Fibroblast of peridontal ligament (primary cell): ENCODE measurements at regions not wholly inside any gene's neighbourhood (a gene's known extent, or its start where the extent isn't known, plus 50 kb on each side); places are given as distances from the start of the nearest gene placed in this dataset.
A peak's percentile ranks its signal among the peaks of the same experiment; 100 is the strongest.

Experiments used
- DNase-seq: peaks from one replicate; pipeline ENCODE4 v3.0.0-alpha.2; 2010; ENCODE audit errors: extremely low read depth

DNA sequence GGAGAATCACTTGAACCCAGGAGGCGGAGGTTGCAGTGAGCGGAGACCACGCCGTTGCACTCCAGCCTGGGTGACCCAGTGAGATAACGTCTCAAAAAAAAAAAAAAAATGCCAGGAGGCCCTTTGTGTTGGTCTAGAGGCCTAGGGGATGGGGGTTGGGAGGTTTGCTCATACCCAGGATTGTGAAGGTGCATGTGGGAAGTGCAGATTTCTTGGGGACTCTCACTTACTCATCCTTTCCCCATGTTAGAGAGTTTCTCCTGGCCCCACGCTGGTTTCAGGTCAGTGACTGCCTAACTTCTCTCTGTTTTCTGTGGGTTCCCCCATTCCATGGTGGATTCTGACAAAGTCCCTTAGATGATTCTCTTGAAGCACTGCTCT, 471.5 kb upstream of the CNTNAP2 start:
- no peak for DNase-seq

- peak; percentile 9 for DNase-seq
These were observed 472.0 kb upstream of the CNTNAP2 start for GRCh38 chr7:145644426-145645134.

DNA sequence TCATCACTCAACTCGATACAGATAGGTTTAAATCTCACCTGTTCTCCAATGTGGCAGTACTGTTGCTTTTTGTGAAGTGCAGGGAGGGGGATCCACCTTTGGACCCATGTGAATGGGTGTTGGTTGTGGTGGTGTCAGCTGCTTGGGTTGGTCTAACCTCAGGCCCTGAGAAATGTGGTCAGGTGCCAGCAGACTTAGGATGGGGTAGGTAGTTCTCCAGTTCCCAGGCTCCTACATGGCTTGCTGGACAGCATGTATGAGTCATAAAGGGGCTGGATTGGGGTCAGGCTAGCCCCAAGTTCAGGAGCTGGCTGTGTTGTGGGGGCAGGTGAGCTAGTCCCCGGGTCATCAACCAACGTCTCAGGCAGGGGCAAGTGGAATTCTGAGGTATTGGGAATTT, 472.6 kb upstream of the CNTNAP2 start:
- no peak for DNase-seq

GRCh38 chr7:145633513-145633912, 483.1 kb upstream of the CNTNAP2 start:
- no peak for DNase-seq

- DNase-seq, result peak; percentile 56
These were observed 492.0 kb upstream of the CNTNAP2 start for GRCh38 chr7:145624618-145625017.

DNA sequence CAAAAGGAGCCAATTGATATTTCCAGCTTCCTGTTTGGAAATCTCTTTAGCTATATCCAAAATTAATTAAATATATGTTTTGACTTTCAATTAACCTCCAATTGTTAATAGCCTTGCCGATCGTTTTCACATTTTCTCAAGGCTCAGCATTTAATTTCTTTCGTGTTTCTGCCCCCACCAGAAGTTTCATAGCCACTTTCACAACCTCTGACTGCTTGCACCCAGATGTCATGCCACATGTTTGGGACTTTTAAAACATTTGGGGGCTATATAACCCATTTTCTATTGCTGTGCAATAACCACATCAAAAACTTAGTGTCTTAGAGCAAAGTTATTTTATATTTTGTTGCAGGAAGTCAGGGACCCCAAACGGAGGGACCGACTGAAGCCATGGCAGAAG, 510.6 kb upstream of the CNTNAP2 start:
- DNase-seq, result no peak

DNA sequence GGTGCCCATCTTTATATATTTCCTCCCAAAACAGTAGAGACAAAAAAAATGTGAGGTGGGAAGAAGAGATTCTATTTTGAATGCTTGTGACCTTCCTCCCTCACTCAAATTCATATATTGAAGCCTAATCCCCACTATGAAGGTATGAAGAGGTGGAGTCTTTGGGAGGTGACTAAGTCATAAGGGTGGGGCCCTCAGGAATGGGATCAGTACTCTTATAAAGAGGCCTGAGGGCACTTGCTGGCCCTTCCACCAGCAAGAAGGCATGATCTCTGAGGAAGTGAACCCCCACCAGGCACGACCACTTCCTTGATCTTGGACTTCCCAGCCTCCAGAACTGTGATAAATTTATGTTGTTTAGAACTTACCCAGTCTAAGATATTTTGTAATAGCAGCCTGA, 517.2 kb upstream of the CNTNAP2 start:
- DNase-seq, result no peak

GRCh38 chr7:145584401-145584800, 532.2 kb upstream of the CNTNAP2 start:
- DNase-seq, result peak; percentile 3

DNA sequence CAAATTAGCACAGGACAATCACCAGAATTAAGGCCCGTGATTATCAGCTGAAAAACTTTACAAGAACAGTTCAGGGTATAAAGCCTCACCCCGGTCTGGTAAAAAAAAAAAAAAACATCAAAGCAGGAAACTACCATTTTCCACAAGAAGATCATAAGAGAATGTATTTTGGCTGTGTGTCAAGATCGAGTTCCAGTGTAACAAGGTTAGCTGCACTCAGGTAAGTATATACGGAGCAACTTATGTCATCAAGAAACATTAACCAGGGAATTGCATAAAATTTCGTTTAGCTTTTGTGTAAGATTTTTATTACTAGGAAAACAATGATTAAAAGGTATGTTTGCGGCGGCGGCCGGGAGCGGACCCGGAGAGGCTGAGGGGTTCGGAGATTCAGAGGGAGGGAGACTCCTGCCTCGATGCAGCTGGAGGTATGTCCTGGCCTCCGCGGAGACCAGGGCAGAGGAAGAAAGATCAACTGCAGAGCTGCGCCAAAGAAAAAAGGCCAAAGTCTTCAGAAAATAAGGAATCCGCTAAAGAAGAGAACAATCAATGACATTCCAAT, 533.8 kb upstream of the CNTNAP2 start:
- no peak for DNase-seq

DNA sequence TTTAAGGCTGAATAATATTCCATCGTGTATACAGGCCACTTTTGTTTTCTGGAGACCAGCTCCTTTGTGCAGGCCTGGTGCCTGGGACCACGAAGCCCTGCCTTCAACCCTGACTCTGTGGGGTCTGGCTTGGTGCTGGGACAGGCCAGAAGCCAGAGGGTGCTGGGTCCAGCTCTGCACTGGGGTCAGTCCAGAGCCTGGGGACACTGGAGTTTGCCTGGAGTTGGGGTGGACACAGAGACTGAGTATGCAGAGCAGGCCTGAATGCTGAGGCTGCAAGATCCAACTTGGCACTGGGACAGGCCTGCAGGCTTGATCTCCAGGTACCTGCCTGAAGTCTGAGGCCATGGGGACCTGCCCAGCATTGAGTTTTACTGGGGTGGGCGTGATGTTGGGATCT, 558.8 kb upstream of the CNTNAP2 start:
- DNase-seq, result no peak

DNA sequence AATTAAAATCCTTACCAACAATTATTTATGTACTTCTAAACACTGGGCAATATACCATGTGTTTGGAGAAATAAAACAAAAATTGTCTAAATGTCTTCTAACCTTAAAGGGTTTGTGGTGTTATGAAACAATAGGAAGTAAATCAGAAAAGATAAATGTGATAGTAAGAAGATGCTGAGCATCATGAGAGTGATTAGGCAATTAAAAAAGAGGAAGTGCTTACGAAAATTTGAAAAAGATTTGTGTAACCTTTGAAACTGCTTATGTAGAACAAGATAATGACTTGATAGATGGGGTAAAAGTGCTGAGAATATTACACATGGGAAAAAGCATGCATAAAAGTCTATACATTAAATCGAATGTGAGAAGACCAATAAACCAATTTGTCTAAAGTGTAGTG, 573.4 kb upstream of the CNTNAP2 start:
- DNase-seq, result no peak

GRCh38 chr7:145539910-145540309, 576.7 kb upstream of the CNTNAP2 start:
- no peak for DNase-seq

GRCh38 chr7:145534301-145534700, 582.3 kb upstream of the CNTNAP2 start:
- DNase-seq, result peak; percentile 0

DNA sequence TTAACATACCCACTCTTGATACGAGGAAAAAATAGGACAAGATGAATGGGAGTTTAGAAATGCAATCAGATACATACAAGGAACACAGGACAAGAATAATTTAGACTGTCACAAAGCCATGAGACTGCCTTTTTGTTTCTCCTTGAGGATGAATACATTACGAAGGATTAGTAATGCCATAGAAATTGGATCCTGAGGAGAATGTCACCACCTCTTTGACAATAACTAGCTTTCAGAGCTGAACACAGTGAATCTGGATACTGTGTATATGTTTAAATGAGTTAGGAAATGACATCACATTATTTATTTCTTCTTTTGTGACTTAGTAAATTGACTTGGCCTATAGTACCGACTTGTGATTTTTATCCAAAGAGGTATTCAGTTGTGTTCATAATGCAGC, 596.3 kb upstream of the CNTNAP2 start:
- DNase-seq, result no peak

DNA sequence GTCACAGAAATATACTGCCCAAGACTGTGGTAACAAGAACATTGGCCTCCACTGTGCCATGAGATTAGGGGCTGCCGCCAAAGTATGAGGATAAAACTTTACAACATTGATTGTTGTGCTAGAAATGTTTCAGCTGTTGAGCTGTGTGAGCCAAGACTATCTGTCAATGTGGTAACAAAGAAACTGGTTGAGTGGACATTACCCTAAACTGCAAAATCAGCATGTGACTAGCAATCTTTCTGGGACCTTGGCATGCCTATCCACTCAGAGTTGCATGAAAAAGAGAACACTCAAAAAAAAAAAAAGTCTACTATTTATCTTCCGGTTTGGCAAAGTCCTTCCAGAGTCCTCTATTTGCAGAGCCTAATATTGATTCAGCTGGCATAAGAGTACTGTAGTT, 605.6 kb upstream of the CNTNAP2 start:
- no peak for DNase-seq

DNA sequence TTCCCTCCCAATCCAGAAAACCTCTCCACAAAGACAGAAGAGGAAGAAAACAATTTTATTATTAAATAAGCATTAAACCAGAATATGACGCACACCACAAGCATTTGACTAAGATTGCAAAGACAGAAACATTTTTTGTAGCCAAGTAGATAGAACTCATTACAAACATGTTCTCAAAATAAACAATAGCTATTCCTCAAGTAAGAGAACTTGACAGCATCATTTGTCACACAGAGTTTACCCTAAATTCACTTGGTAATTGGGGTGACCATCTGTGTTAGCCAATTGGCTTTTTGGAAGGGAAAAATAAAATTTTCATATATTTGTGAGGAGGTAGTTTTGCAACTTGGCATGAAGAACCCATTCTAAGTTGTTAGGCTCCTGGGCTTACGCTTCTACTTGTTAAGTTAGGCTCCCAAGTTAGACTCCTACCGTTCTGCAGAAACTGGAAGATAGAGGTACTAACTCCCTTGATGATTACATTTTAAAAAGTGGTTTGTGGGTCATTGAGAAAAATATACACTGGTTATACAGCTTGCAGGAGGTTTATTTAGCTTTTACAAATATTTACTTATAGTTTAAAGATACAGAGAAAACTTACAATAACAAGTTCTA, 618.6 kb upstream of the CNTNAP2 start:
- peak; percentile 9 for DNase-seq

GRCh38 chr7:145490356-145490755, 626.2 kb upstream of the CNTNAP2 start:
- no peak for DNase-seq

GRCh38 chr7:145489609-145490008, 627.0 kb upstream of the CNTNAP2 start:
- DNase-seq, result no peak

DNA sequence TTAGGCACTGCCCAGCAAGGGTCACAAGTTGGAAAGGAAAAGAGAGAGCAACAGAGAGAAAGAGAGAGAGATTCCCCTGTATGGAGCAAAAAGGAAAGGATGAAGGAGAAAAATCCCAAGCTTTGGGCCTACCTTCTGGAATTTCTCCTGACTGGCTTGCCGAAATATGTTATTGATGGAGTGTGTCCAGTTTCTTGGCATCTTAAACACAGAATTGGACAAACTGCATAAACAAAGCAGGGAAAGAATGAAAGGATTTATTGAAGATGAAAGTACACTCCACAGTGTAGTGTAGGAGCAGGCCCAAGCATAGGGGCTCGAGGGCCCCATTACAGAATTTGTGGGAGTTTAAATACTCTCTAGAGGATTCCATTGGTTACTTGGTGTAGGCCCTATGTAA, 627.8 kb upstream of the CNTNAP2 start:
- no peak for DNase-seq

DNA sequence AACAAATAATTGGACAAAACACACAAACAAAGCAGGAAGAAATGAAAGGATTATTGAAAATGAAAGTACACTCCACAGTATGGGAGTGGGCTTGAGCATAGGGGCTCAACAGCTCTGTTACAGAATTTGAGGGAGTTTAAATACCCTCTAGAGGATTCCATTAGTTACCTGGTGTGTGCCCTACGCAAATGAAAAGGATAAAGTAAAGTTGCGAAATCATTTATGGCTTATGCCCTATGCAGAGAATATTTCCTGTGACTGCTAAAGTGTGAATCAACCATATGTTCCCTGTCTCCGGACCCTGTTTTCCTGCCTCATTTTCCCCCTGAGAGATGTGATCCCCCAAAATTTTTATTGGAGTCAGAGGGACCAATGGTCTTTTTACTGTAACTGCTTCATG, 634.6 kb upstream of the CNTNAP2 start:
- DNase-seq, result no peak

- DNase-seq, result no peak
These were observed 638.1 kb upstream of the CNTNAP2 start for GRCh38 chr7:145478541-145478940.

DNA sequence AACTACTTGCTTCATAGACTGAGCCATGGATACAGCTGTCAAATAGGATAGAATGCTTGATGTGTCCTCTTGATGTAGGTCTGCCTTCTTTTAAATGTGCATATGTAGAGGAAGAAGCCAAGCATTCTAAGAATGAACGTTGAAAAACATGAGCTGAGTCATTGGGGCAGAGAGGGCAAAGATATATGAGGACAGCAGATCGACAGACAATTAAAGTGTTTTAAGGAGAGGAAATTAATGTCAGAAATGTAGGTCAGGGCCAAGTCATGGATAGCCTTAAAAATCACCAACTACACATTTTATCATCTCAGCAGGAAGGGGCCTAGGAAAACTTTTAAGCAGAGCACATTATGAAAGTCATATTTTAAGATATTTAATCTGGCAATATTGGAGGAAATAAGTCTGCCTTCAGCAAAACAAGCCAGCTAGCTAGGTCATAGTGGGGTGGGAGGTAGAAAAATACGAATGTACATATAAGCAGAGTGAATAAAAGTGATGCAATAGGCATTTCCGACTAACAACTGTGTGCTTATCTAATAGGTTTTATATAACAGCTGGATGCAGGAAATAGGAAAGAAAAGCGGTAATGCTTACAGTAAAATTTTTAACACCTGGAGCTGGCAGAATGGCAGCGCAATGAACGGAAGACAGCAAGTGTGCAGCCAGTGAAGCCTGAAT, 638.3 kb upstream of the TPK1 start:
- no peak for DNase-seq

DNA sequence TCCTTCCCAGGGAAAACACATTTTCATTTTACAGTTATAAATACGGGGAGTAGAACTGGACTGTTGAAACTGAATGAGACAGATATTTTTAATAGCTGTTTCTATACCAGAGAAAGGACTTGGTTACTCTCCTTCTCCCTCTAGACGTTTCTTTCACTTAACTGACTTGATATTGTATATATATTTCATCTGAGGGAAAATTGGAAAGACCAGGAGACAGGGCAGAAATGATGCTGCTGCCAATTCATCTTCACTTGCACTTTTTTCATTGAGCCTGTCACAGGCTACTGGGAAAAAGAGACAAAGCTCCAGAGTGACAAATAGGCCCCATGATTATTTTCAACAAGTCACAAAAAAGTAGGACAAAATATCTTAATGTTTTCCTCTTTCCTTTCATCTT, 636.0 kb upstream of the TPK1 start:
- no peak for DNase-seq
